Peyer's patch (tissue), 4 donors: ENCODE measurements at regions not wholly inside any gene's neighbourhood (a gene's known extent, or its start where the extent isn't known, plus 50 kb on each side); places are given as distances from the start of the nearest gene placed in this dataset.

Experiments used
- DNase-seq, 3 donors: peaks; one replicate each; pipeline ENCODE4 v3.0.0-alpha.2; 2017 to 2019
- H3K27ac ChIP-seq, 4 donors: fragments of 200-600 bp; sonication (generic); one replicate each; pipeline ENCODE4 v1.5.1; 2016 to 2019
- H3K27me3 ChIP-seq, 2 donors: fragments of 200-600 bp; sonication (generic); one replicate each; pipeline ENCODE4 v1.5.1; 2019
- H3K36me3 ChIP-seq, 3 donors: fragments of 200-600 bp; sonication (generic); one replicate each; pipeline ENCODE4 v1.5.1; 2016 to 2019
- H3K4me1 ChIP-seq, 4 donors: fragments of 200-600 bp; sonication (generic); one replicate each; pipeline ENCODE4 v1.5.1; 2016 to 2019
- H3K4me3 ChIP-seq, 4 donors: fragments of 200-600 bp; sonication (generic); 1 replicate in 3 of 4; 2 replicates in 1 of 4; pipeline ENCODE4 v1.5.1; 2016 to 2019; ENCODE audit warnings: mild to moderate bottlenecking in 1 of 4
- H3K9me3 ChIP-seq, 4 donors: fragments of 200-600 bp; sonication (generic); one replicate each; pipeline ENCODE4 v1.5.1; 2016 to 2019; ENCODE audit warnings: mild to moderate bottlenecking in 1 of 4
- POLR2A ChIP-seq, 2 donors: fragments of 450-650 bp; IDR thresholded peaks; one replicate each; pipeline ENCODE4 v1.5.1; 2017; ENCODE audit warnings: antibody characterized with exemption in 2 of 2, mild to moderate bottlenecking in 2 of 2, moderate library complexity in 2 of 2
- TF ChIP-seq, protein P1 (sequence below), 6 experiments: fragments of 450-650 bp in 4 of 6; fragments of 200-600 bp in 2 of 6; sonication (generic) in 1 of 6; IDR thresholded peaks; one replicate each; pipeline ENCODE4 v1.5.1; 2017 to 2019; ENCODE audit warnings: antibody characterized with exemption in 6 of 6, mild to moderate bottlenecking in 3 of 6, moderate library complexity in 1 of 6

DNA sequence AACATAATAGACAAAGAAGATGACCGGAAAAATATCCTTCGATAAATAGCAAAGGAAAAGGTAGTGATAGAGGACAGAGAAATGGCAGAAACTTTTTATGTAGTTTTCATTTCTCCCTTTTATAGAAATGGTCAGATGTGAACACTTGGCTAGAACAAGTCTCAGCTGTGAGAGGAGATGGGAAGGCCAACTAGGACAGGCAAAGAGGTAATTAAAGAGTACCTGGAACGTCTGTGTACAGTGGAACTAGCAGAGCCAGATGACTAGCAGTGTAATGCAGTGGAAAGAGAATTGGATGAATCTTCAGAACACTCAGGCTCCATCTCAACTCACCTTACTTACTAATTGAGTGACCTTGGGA is 69.2 kb downstream of the NABP1 start:
- no peak for DNase-seq
- Histone ChIP-seq H3K9me3 (no peaks in the 10 kb centered on the region), H3K4me3 (no peak overlapping the region), H3K27me3 (no peaks in the 10 kb centered on the region), H3K4me1 (no peaks in the 10 kb centered on the region), H3K27ac (no peak overlapping the region), H3K36me3 (no peaks in the 10 kb centered on the region)
- no peak for TF ChIP-seq POLR2A (IDR thresholded peaks at IDR 0.05)
- TF ChIP-seq, protein P1, sequence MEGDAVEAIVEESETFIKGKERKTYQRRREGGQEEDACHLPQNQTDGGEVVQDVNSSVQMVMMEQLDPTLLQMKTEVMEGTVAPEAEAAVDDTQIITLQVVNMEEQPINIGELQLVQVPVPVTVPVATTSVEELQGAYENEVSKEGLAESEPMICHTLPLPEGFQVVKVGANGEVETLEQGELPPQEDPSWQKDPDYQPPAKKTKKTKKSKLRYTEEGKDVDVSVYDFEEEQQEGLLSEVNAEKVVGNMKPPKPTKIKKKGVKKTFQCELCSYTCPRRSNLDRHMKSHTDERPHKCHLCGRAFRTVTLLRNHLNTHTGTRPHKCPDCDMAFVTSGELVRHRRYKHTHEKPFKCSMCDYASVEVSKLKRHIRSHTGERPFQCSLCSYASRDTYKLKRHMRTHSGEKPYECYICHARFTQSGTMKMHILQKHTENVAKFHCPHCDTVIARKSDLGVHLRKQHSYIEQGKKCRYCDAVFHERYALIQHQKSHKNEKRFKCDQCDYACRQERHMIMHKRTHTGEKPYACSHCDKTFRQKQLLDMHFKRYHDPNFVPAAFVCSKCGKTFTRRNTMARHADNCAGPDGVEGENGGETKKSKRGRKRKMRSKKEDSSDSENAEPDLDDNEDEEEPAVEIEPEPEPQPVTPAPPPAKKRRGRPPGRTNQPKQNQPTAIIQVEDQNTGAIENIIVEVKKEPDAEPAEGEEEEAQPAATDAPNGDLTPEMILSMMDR (IDR thresholded peaks at IDR 0.05) = no peak

DNA sequence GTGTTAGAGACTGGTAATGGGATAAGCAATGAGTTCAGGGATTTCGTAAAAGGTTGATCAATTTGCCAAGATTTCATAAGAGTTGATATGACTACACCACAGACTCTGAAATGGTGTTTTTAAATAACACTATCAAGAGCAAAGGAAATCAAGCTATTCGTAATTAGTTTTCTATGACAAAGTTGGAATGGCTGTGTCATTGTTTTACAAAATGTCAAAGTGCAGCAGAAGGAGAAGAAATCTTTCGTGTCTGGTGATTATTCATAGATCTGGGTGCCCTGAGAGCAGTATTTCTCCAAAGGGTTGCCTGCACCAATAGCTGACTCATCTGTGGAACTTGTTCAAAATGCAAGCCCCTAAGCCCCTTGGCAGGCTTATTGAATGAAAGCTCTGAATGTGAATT is 70.1 kb downstream of the NABP1 start:
- TF ChIP-seq POLR2A (IDR thresholded peaks at IDR 0.05) = no peak
- TF ChIP-seq, protein P1 (IDR thresholded peaks at IDR 0.05) = no peak
- Histone ChIP-seq H3K4me3 (no peak overlapping the region), H3K36me3 (no peaks in the 10 kb centered on the region), H3K27me3 (no peaks in the 10 kb centered on the region), H3K27ac (no peak overlapping the region), H3K4me1 (no peaks in the 10 kb centered on the region), H3K9me3 (no peaks in the 10 kb centered on the region)
- DNase-seq = no peak

DNA sequence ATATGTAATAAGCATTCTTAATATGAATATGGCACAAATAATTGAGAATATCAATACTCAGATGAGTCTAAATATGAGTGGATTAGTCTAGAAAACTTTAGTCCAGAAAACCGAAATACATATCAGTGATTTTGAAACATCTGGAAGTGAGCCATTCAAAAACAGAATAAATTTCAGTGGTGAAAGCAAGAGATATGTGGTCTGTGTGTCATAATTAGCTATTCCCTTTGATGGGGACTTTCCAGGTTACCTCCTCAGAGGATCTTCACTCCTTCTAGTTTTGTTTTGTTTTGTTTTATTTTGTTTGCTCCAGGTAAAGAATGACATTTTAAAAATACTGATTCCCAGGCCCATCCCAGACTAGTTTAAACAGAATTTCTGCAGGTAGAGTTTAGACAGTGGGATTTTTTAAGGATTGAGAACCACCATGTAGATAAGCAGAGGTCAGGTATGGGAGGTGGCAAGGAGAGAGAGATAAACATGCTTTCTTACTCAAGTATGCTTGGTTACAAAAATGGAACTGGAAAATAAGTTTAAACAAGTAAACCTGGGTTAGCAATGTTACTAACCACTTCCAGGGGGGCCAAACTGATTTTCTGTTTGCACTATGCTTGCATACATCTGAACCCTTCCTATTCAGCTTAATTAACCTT is 70.7 kb downstream of the NABP1 start:
- Histone ChIP-seq H3K9me3 (no peaks in the 10 kb centered on the region), H3K27ac (no peak overlapping the region), H3K36me3 (no peaks in the 10 kb centered on the region), H3K27me3 (no peaks in the 10 kb centered on the region), H3K4me1 (no peaks in the 10 kb centered on the region), H3K4me3 (no peak overlapping the region)
- no peak for DNase-seq
- TF ChIP-seq, protein P1 (IDR thresholded peaks at IDR 0.05) = no peak
- no peak for TF ChIP-seq POLR2A (IDR thresholded peaks at IDR 0.05)

DNA sequence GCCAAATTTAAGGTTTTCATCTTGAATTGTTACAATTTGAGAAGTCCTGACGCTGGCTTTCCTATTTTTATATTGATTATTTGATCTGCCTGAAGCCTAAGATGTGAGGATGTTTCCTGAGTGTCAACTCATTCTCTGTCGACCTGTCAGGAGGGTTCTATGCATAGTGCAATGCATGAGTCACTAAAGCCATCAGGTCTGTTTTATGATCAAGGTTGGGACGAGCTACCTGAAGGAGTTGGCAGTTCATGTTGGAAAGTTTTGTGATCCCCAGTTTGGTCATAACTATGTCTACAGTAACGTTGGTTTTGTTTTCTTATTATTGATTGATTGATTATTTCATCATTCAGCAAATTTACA is 71.2 kb downstream of the NABP1 start:
- Histone ChIP-seq H3K4me3 (no peak overlapping the region), H3K36me3 (no peaks in the 10 kb centered on the region), H3K27me3 (no peaks in the 10 kb centered on the region), H3K9me3 (no peaks in the 10 kb centered on the region), H3K4me1 (no peaks in the 10 kb centered on the region), H3K27ac (no peak overlapping the region)
- DNase-seq = no peak
- TF ChIP-seq, protein P1 (IDR thresholded peaks at IDR 0.05) = no peak
- no peak for TF ChIP-seq POLR2A (IDR thresholded peaks at IDR 0.05)

DNA sequence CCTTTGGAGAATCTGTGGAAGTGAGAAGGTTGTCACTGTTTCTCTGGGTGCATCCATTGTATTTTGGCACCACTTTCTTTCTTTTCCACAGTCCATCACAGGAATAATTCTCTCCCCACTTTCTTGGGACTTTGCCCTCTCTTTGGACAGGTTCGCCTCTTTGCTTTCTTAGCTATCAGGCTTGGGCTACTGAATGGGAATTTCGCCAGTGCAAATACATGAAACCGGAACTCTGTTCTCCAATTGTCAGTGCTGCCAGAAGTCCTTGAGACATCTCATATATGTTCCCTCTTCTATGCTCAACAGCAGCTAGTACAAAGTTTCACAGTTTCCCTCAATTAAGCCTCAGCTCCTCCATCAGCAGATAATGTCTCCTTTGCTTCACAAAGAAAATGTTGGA is 76.2 kb downstream of the NABP1 start:
- Histone ChIP-seq H3K27me3 (no peaks in the 10 kb centered on the region), H3K4me3 (no peak overlapping the region), H3K4me1 (no peaks in the 10 kb centered on the region), H3K27ac (no peak overlapping the region), H3K9me3 (no peaks in the 10 kb centered on the region), H3K36me3 (no peaks in the 10 kb centered on the region)
- no peak for DNase-seq
- no peak for TF ChIP-seq POLR2A (IDR thresholded peaks at IDR 0.05)
- TF ChIP-seq, protein P1 (IDR thresholded peaks at IDR 0.05) = no peak

DNA sequence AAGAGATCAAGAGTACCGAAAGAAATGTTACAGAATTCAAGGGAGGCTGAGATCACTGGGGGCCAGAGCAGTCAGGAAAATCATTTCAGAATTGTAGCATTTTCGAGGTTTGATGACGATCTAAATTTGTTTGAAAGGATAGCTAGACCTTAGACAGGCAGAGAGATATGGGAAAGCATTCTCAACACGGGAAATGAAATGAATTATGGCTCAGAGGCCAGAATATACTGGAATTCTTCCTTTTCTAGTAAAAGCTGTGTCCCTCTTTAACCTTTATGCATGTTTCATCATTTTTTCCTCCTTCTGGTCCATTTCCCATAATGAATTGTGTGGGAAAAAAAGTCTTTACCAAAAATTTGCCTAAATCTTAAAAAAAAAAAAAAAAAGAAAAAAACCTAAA is 78.8 kb downstream of the NABP1 start:
- H3K36me3 ChIP-seq = no peaks in the 10 kb centered on the region
- H3K4me1 ChIP-seq = no peaks in the 10 kb centered on the region
- H3K27me3 ChIP-seq = no peaks in the 10 kb centered on the region
- no peak overlapping the region for H3K4me3 ChIP-seq
- no peak for DNase-seq
- no peak overlapping the region for H3K27ac ChIP-seq
- H3K9me3 ChIP-seq = no peaks in the 10 kb centered on the region
- no peak for TF ChIP-seq POLR2A (IDR thresholded peaks at IDR 0.05)
- TF ChIP-seq, protein P1 (IDR thresholded peaks at IDR 0.05) = no peak
